GM19043 (cell line): ENCODE measurements at regions not wholly inside any gene's neighbourhood (a gene's known extent, or its start where the extent isn't known, plus 50 kb on each side); places are given as distances from the start of the nearest gene placed in this dataset.

Source experiments
- ATAC-seq: cut with Tn5 transposase; IDR thresholded peaks from one replicate; pipeline ENCODE4 v1.9.1; 2021; ENCODE audit warnings: low read depth; ENCODE audit not compliant: unreplicated experiment

DNA sequence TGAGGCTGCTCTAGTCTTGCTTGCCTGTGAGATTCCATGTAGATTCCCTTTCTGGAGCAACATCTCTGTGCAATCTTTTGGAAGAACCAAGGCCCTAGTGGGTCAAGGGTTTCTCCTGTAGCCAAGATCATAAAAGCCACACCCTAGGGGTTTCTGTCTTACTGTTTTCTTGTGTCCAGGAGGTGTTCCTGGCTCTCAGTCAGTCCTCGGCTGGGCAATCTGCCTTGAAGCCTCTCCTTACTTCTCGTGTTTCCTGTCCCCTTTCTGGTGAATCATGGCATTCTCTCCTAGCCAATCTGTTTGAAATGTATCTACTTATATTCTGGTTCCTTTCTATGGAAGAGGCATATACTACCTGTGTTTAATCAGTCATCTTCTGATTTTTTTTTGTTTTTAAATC is 484.8 kb upstream of the UBE2E3 start:
- no peak for ATAC-seq

DNA sequence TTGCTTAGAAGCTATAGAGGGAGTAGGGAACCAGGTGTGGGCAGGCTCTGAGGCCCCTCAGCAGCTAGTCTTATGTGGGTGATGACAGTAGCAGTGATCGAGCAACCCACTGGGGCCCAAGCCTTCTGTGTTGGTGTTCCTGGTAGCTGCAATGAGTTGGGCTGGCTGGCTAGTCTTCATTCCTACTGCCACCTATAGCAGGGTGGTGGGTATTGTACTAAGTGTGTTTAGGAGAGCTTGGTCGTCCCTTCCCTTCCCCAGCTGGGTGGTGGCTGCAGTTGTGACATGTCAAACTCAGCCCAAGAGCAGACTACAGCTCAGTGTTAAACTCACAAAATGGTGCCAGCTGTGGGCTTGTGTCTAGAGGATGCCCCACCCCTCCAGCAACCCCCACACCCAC is 486.1 kb upstream of the UBE2E3 start:
- ATAC-seq = no peak

DNA sequence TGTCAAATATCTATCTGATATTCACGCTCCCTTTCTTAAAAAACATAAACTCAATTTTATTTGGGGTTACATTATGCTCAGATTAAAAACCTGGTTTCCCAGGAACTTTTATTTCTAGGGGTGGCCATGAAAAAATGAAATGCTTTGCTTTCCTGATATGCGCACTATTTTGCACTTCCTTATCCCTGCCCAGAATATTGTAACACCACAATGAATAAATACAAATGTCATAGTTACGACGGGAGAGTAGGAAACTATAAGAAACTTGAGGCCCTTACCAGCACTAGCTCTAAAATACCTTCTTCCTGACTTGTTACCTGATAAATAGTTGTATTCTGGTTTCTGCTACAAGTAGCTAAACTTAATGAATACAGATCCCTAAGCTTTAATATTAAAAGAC is 475.6 kb upstream of the CWC22 start:
- ATAC-seq = no peak

DNA sequence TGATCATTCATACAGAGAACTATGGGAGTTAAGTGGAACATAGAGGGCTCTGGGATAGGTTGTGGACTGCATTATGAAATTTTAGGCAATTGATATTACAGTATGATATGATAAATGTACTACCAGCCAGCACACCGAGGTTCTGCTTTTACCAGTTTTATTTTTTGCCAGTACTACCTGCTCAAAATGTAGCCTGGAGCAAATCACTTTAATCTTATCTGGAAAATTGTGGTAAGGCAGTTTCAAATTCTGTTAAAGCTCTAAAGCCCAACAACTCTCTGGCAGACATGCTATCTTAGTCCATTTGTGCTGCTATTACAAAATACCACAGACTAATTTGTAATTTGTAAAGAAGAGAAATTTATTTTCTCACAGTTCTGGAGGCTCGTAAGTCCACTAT is 474.9 kb upstream of the CWC22 start:
- no peak for ATAC-seq

DNA sequence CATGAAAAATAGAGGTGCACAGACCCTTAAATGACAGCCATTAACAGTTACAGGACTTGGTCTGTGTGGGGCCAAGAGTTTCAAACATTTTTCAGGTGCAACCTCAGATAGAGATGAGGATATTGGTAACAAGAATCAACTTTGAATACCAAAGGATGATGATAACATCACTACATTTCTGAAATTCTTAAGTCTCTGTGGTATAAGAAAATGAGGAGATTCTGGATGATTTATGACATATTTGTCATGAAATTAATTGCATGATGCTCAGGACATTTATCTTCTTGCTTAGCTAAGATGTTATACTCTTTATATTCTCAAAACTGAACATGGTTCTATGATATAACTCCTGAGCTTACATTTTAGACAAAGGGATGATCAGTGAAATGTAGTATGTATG is 471.8 kb upstream of the CWC22 start:
- no peak for ATAC-seq

DNA sequence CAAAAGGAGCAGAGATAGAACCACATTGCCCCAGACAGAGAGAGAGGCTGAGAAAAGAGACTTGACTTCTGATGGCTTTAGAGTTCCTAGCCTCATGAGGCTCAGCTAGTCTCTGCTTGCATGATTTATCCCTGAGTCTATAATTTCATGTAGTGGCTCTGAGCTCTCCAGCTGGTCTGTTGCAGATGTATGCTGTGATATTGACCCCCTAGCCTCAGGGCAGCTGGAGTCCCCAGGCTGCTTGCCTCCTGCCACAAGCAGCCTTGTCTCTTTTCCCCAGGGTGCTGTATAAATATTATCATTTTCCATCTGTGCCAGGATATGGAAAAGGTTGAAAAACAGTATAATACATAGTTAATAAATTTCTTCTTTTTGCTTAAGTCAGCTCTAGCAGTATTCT is 467.6 kb upstream of the CWC22 start:
- ATAC-seq = no peak

DNA sequence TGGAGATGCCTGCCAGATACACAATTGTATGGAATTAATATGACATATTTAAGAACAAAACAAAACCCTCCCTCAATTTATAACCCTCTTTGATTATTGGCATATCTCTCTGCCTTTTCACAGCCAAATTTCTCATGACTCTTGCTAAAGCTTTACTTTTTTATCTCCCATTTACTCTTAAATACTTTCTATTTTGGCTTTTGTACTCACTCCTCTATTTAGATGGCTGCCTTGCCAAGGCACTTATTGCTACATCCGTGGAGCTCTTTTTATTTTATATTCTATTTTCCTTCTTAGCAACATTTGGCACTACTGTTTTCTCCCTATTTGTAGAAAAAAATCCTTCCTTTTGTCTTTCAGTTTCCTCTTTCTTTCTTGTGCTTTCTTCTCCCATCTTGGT is 466.4 kb upstream of the CWC22 start:
- no peak for ATAC-seq

DNA sequence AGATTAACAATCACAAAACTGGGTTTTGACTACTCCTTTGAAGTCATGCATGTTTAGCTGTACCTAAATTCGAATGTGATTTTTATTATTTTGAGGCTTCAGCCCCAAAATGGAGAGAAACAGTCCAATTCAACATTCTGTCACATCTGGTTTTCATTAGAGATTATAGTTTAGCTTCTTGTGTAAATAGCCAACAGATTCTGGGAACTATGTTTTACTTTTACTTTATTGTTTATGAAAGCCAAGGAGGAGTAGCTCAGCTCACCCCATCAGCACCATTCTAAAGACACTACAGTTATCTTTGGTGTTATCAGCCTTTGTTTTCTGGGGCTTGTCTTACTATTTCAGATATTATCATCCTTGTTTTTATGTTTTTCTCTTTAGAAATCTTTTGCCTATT is 465.0 kb upstream of the CWC22 start:
- no peak for ATAC-seq

DNA sequence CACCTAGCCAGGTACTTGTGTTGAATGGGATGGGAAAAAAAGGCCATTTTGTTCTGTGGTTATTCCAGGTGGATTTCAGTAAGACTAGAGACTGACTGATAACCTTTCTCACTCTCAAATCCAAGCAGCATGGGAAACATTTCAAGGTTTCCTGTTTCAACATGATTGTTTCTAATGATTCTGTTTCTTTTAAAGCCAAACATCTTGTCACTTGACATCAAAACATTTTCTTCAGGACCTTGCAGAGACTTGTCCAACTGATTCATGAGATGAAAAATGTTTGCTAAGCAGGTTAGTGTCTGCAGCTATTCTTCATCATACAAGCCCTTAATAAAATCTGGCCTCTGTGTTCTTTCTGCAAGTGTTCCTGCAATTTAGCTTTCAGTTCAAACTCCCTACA is 456.5 kb upstream of the CWC22 start:
- no peak for ATAC-seq

DNA sequence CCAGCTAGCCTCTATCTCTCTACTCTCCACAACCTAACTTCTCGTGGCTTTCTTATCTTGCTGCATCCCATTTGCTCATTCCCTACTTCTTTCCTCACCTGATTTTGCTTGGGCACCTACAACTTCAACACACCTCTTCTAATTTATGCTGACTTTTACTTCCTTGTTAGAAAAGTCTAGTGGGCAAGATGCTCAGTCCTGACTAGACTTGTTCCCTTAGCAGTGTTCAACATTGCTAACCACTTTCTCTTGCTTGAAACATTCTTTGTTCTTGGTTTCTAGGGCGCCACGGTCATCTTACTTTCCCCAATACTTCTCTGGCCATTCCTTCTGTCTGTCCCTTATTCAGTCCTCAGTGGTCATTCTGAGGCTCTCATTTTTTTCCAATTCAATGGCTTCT is 454.7 kb upstream of the CWC22 start:
- no peak for ATAC-seq

DNA sequence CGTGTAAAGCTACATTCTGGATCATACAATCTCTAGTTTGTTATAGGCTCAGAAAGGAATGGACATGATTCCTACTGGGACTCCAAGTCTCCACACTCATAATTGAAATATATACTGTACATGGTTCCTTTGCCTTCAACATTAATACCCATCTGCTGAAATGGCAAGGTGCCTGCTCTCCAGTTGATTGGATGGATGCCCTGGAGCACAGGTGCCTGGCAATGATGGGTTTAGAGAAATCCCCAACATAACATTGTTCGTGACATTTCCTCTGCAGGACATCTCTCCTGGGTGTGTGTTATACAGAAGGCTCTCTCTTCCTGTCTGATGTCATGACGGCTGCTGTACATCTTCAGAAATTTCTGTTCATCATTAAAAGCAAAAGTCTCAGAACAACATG is 449.7 kb upstream of the CWC22 start:
- ATAC-seq = no peak

DNA sequence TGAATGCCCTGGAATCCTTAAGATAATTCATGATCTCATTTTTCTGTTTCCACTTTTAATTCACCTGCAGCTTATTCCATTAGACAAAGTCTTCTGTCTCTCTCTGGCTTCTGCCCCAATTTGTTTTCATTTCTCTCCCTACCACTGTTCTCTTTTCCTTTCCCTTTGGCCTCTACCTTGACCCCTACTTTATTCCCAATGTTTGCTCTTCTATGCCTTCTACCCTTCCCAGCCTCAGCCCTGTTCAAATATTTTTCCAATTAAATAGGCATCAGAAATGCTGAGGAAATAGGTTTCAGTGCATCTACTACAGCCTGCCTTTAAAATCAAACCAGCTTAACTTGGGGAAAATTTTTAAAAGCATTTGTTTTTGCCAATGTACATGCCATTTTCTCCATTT is 443.7 kb upstream of the CWC22 start:
- ATAC-seq = no peak

DNA sequence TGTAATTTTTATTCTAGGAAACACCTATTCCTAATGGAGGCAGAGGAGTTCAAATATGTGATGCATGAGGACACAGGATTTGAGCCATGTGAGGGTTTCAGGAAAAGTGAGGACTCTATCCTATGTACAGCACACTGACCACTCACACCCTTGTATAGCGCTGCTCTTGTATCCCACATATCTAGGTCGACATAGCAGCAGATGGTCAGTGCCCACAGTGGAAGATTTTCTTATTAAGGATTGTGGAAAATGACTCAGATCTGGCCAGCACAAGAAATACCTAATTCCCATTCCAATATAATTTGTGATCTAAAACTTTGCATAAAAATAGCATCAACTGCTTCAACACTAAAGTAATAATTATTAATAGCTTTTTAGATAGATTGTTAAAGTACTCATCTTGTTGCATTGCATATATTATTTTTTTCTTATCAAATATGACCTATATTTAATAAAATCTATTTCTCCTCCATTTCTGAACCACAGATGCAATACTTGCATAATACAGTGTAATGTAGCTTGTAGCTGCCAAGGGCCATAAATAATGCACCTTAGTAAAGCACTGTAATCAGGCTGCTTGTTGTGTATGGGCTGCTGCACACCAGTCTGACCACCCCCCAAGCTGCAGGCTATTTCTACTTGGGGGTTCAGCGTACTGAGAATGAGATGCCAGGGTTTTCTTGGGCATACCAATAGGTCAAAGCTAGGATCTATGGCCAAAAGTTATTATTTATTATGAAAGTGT is 442.2 kb upstream of the CWC22 start:
- no peak for ATAC-seq

DNA sequence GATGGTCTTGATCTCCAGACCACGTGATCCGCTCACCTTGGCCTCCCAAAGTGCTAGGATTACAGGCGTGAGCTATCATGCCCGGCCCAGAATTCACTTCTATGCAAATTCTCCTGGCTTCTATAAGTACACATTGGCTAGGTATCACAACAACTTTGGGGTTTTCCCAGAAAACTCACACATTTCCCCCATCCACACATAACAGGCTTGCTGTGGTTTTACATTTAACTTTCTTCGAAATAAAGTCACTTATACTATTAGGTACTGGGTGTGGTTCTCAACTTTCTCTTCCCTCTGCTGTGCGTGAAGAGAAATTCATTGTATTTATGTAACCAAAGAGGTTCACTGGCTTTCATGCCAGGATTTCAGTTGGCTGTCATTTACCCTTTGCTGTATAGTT is 439.4 kb upstream of the CWC22 start:
- ATAC-seq = no peak

DNA sequence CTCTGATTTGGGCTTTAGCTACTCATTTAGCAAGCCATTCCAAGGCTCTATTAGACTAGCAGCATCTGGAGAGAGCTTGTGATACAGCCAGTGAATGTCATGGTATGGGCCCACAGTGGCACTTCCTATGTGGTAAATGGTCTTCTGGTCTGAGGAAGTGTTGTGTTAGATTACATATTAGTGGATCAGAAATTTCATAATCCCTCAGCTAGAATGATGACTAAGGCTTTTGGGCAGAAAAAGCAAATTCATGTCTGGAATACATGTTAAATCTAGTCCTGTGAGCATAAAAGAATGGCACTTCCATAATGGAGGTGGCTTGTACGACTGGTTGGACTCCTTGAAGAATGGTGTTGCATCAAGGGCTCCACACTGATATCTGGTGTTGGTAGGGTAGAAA is 436.8 kb upstream of the CWC22 start:
- no peak for ATAC-seq

DNA sequence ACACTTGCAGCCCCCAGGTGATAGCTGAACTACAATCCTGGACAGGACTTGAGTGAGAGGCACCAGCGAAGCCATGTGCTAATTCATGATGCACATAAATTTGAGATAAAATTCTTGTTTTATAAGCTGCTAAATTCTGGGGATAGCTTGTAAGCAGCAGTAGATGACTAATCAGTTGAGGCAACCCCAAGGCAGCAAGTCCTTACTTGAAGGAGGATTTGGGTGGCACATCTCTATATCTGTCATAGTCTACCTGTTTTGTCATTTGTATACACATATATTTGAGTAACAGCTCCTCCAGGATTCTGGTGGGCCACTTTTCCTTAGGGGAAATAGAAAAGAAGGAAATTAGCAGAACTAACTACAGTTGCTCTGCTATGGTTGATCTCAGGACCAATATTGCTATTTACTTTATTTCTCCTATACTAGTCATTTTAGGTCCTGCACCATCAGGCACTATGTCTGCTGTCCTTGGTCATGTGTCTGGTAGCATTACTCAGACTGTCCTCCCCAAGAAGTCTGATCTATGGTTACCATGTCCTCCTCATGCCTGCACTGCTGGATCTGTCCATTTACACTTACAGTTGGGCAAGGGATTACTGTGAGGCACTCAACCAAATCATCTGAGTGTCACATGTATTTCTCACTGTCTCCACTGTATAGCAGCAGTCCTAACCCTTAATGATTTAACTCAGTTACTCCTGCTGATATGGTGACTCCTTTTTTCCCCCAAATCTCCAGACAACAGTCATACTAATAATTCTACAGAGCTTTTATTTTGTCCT is 436.0 kb upstream of the CWC22 start:
- no peak for ATAC-seq

DNA sequence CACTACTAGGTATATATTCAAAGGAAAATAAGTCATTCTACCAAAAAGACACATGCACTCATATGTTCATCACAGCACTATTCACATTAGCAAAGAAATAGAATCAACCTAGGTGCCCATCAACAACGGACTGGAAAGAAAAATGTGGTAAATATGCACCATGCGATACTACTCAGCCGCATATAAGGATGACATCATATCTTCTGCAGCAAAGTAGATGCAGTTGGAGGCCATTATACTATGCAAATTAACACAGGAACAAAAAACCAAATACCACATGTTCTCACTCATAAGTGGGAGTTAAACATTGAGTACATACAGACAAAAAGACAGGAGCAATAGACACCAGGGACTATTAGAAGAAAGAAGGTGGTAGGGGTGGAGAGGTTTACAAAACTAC is 412.1 kb upstream of the CWC22 start:
- ATAC-seq = no peak

DNA sequence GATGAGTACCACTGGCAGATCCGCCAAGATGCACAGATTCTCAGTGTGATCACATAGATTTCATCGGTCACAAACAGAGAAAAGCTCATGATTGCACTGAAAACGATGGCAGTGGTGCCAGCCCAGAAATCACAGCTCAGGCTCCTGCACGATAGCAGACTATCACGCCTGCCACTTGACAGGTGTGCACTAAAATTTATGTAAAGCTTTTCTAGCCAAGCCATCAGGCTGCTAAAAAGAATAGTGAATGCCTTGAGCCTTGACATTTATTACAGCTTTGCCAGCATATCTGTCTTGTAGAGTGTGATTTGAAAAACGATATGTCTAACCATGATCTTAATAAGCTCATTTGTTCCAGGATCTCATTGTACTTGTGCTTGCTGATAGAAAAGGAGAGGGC is 409.5 kb upstream of the CWC22 start:
- no peak for ATAC-seq

DNA sequence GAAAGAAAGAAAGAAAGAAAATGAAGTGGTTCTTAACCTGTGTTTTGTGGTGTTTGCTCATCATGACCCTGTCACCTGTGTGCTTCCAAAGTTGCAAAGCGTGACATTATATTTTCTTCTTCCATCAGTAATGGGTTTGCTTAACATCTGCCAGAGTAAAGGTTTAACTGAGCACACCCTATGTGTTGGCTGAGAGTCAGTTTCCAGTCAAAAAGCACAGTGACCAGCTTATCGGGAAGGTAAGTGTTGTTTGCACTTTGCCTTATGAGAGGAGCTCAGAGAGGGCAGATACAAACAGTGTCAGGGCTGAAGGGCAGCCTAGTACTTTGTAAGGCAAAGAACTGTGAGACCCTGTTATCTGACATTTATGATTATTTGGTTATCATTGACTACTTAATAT is 406.2 kb upstream of the CWC22 start:
- ATAC-seq = no peak

DNA sequence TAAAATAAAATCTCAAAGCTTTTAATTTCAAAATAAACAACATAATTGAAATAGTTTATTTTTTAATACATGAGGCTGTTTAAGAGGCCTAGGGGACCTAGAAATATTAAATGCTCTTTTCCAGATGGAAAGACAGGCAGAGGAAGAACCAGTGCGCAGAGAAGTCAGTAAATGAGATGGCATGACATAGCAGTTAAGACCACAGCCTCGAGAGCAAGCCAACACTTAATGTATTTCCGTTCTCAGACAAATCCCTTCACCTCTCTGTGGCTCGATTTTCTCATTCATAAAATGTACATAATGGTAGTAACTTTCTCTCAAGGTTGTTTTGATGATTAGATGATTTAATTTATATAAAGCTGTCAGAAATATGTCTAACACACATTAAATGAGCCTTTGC is 405.1 kb upstream of the CWC22 start:
- no peak for ATAC-seq

DNA sequence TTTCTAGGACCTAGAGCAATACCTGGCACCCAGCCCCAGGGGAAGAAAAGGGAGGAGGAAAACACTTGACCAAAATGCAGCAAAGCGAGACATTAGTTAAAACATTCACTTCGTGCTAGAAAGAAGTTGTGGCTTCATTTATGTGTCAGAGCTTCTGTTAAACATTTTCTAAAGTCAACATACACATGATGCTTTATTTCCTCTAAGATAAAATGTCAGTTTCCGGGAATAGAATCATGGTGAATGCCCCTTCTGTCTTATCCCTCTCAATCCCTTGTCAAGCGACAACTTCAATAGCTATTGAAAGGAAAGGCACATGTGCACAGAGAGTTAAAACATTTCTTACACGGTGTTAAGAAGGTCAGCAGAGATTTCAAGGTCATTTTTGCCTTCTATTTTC is 404.6 kb upstream of the CWC22 start:
- peak; percentile 90 for ATAC-seq

DNA sequence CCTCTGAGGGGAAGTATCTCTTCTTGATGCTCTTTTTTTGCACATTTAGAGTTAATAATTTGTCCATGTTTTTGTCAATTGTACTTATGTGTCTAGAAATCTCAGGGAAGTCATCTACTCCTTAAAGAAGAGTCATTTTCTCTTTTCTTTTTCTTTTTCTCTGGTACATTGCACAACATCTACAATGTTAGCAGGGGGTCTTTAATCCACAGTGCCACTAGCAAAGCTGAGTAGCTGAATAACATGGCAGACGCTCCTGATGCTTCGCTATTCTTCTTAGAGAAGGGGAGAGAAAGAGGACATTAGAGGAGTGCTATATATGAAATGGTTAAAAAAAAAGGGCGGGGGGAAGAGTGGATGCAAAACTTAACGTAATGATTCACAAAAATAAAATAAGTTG is 399.6 kb upstream of the CWC22 start:
- ATAC-seq = no peak
